K562 (cell line): ENCODE measurements at regions not wholly inside any gene's neighbourhood (a gene's known extent, or its start where the extent isn't known, plus 50 kb on each side); places are given as distances from the start of the nearest gene placed in this dataset.

Experiments
- ATAC-seq: fragments of 200-7000 bp; cut with Tn5 transposase; 3 replicates; pipeline ENCODE4 v1.9.1; 2020; ENCODE audit warnings: moderate library complexity
- BruUV-seq: library from RNA; stranded (reverse); fragments of 400-500 nt; replicated peaks from 2 replicates; lab custom pipeline; 2021; lab: Mats Ljungman, UMichigan
- CTCF ChIA-PET: fragments of 300-600 bp; formaldehyde crosslinking; extraction: SDS; loops from one replicate; lab custom pipeline; 2021; ENCODE audit warnings: low intra/inter-chr PET ratio; lab: Yijun Ruan, JAX
- POLR2A ChIA-PET: fragments of 300-600, 350-650 bp; sonication (Branson Sonifier 250); formaldehyde crosslinking; extraction: SDS; loops from one replicate; lab custom pipeline; 2021; ENCODE audit warnings: antibody characterized with exemption, inconsistent platforms; lab: Yijun Ruan, JAX
- DNase-seq, 4 experiments: peaks; one replicate each; pipeline versions ENCODE4 v3.0.0 to v3.0.0-alpha.2; 2011 to 2018; ENCODE audit warnings: low spot score in 3 of 4, mixed read lengths in 3 of 4; ENCODE audit errors: extremely low read depth in 1 of 4
- FAIRE-seq: peaks from 2 replicates; lab custom pipeline; 2011; peaks lifted over from hg19 to GRCh38; lab: Jason Lieb, UNC
- H2AFZ ChIP-seq: 2 replicates; pipeline ENCODE4 v1.6.0; 2011; ENCODE audit warnings: low read depth, low read length, control low read depth, inconsistent platforms
- H3K27ac ChIP-seq: fragments of 200-600 bp; 3 replicates; pipeline ENCODE4 v1.8.0; 2011; ENCODE audit warnings: low read depth, mild to moderate bottlenecking, control low read depth, inconsistent platforms, low read length, moderate library complexity, mixed read lengths; ENCODE audit errors: extremely low read depth
- H3K27me3 ChIP-seq, 2 experiments: fragments of 300-600 bp in 1 of 2; 2 replicates in 1 of 2; 3 replicates in 1 of 2; pipeline versions ENCODE4 v1.6.0 to v1.8.0; 2011; ENCODE audit warnings: inconsistent platforms in 2 of 2, low read length in 2 of 2, mild to moderate bottlenecking in 1 of 2, mixed read lengths in 1 of 2, moderate library complexity in 1 of 2; ENCODE audit not compliant: control insufficient read depth in 2 of 2, insufficient read depth in 2 of 2
- H3K36me3 ChIP-seq: fragments of 300-600 bp; 3 replicates; pipeline ENCODE4 v1.8.0; 2011; ENCODE audit warnings: mild to moderate bottlenecking, low read length, inconsistent platforms; ENCODE audit not compliant: control insufficient read depth, insufficient read depth
- H3K4me1 ChIP-seq, 2 experiments: fragments of 200-600 bp in 1 of 2; replicated peaks in 1 of 2; 2 replicates in 1 of 2; 3 replicates in 1 of 2; pipeline versions ENCODE4 v1.5.1 to v1.8.0; 2011; ENCODE audit warnings: inconsistent platforms in 2 of 2, low read length in 2 of 2, mild to moderate bottlenecking in 1 of 2, mixed read lengths in 1 of 2, moderate library complexity in 1 of 2; ENCODE audit not compliant: control insufficient read depth in 2 of 2, insufficient read depth in 2 of 2
- H3K4me2 ChIP-seq: 2 replicates; pipeline ENCODE4 v1.6.1; 2011; ENCODE audit warnings: low read length, control low read depth, inconsistent platforms, mixed read lengths; ENCODE audit not compliant: insufficient read depth
- H3K4me3 ChIP-seq: fragments of 200-600 bp; sonication (generic), shearing (Covaris generic); 2 replicates; pipeline ENCODE4 v1.5.1; 2016; ENCODE audit warnings: control low read depth, inconsistent platforms
- H3K79me2 ChIP-seq: fragments of 200-600 bp; 3 replicates; pipeline ENCODE4 v1.8.0; 2011; ENCODE audit warnings: low read length, inconsistent platforms; ENCODE audit not compliant: control insufficient read depth, insufficient read depth
- H3K9ac ChIP-seq, 2 experiments: 2 replicates each; pipeline versions ENCODE4 v1.6.0 to v1.6.1; 2011; ENCODE audit warnings: low read depth in 2 of 2, low read length in 2 of 2, control low read depth in 1 of 2, inconsistent platforms in 1 of 2, mild to moderate bottlenecking in 1 of 2, mixed read lengths in 1 of 2; ENCODE audit not compliant: insufficient read depth in 1 of 2
- H3K9me1 ChIP-seq: one replicate; pipeline ENCODE4 v1.6.0; 2011; ENCODE audit warnings: inconsistent platforms, mild to moderate bottlenecking, low read length, moderate library complexity; ENCODE audit not compliant: control insufficient read depth, insufficient read depth
- H3K9me3 ChIP-seq: replicated peaks from 2 replicates; pipeline ENCODE4 v1.5.1; 2011; ENCODE audit warnings: low read depth, low read length, inconsistent platforms; ENCODE audit not compliant: control insufficient read depth, insufficient read depth
- H4K20me1 ChIP-seq: replicated peaks from 2 replicates; pipeline ENCODE4 v1.6.1; 2011; ENCODE audit warnings: low read length, inconsistent platforms, mixed read lengths; ENCODE audit not compliant: control insufficient read depth, insufficient read depth
- DDX20 ChIP-seq: fragments of 450-650 bp; IDR thresholded peaks from 2 replicates; pipeline ENCODE4 v1.6.1; 2016; ENCODE audit warnings: missing genetic modification characterization, low read depth, mild to moderate bottlenecking, missing compliant biosample characterization, moderate library complexity
- ELF2 ChIP-seq: fragments of 250-450 bp; sonication (Bioruptor Pico); IDR thresholded peaks from 2 replicates; pipeline ENCODE4 v1.5.0; 2021; ENCODE audit warnings: mild to moderate bottlenecking
- HDGF ChIP-seq: fragments of 450-650 bp; IDR thresholded peaks from 2 replicates; pipeline ENCODE4 v1.6.1; 2016
- IRF9 ChIP-seq: fragments of 450-650 bp; IDR thresholded peaks from 2 replicates; pipeline ENCODE4 v1.6.1; 2016; ENCODE audit warnings: missing biosample characterization, missing genetic modification characterization
- PHB ChIP-seq: fragments of 250-450 bp; sonication (Bioruptor Pico); IDR thresholded peaks from 2 replicates; pipeline ENCODE4 v1.5.0; 2021
- TAF15 ChIP-seq: fragments of 200-400 bp; formaldehyde crosslinking; IDR thresholded peaks from 2 replicates; pipeline ENCODE4 v1.6.1; 2017; ENCODE audit warnings: mild to moderate bottlenecking, low read depth, low read length, moderate library complexity
- TEAD2 ChIP-seq: fragments of 450-650 bp; IDR thresholded peaks from 2 replicates; pipeline ENCODE4 v1.6.1; 2016; ENCODE audit warnings: missing genetic modification characterization, control low read depth, missing compliant biosample characterization
- ZBED1 ChIP-seq: IDR thresholded peaks from 2 replicates; pipeline ENCODE4 v1.6.1; 2014
- ZBTB1 ChIP-seq: sonication (generic); formaldehyde crosslinking; IDR thresholded peaks from 2 replicates; pipeline ENCODE4 v1.8.1; 2023; ENCODE audit warnings: missing genetic modification reagents, low read depth, mild to moderate bottlenecking, borderline replicate concordance
- ZHX1 ChIP-seq: fragments of 150-350 bp; conservative IDR thresholded peaks from 2 replicates; pipeline ENCODE4 v1.6.1; 2014; ENCODE audit warnings: low read length
- ZNF23 ChIP-seq: fragments of 250-450 bp; sonication (Bioruptor Pico); IDR thresholded peaks from 2 replicates; pipeline ENCODE4 v1.4.0; 2020; ENCODE audit warnings: mild to moderate bottlenecking
- in situ Hi-C: fragments of 300-500 bp; cut with MboI; formaldehyde crosslinking; loops from 4 replicates; pipeline ENCODE4 v1.15.0; 2018; ENCODE audit warnings: inconsistent platforms, mixed read lengths
- intact Hi-C: fragments of 100-400 bp; cut with micrococcal nuclease; formaldehyde crosslinking; loops from 2 replicates; pipeline ENCODE4 v1.14.2; 2022
- TF ChIP-seq, protein P1 (sequence below): fragments of 450-650 bp; IDR thresholded peaks from one replicate; pipeline ENCODE4 v1.6.1; 2018; ENCODE audit warnings: mild to moderate bottlenecking, moderate library complexity; ENCODE audit not compliant: partially characterized antibody
- TF ChIP-seq, protein P2 (sequence below), 3 experiments: fragments of 200-800 bp in 1 of 3; fragments of 250-450 bp in 1 of 3; fragments of 450-650 bp in 1 of 3; sonication (Bioruptor Pico) in 1 of 3; sonication (Bioruptor generic) in 1 of 3; formaldehyde crosslinking in 1 of 3; IDR thresholded peaks; 2 replicates each; pipeline versions ENCODE4 v1.6.1 to v1.8.0; 2016 to 2022; ENCODE audit warnings: mild to moderate bottlenecking in 2 of 3, missing genetic modification characterization in 2 of 3, missing compliant biosample characterization in 1 of 3, moderate library complexity in 1 of 3
- TF ChIP-seq, protein P3 (sequence below): IDR thresholded peaks from 2 replicates; pipeline ENCODE4 v1.6.1; 2014; ENCODE audit warnings: antibody characterized with exemption

DNA sequence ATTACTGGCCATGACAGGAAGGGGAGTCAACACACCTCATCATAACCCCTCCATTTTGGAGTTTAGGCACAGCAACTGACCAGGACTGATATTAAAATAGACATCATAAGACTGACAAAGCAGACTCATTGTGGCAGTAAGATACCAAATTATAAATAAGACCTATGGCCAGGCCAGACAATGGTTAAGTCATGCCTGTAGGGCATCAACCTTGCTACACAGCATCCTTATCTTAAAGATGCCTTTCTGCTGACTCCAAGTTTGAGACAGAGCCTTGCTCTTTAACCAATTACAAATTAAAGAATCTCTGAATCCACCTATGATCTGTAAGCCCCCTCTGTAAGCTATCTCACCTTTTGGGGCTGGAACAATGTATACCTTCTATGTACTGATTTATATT, 65.5 kb downstream of the VCX2 start:
- no TSS peak for BruUV-seq
- intact Hi-C loops, result no loop called here
- Histone ChIP-seq H3K4me1 (no peaks in the 10 kb centered on the region), H3K36me3 (no peaks in the 10 kb centered on the region), H3K4me2 (no peak overlapping the region), H2AFZ (no peak overlapping the region), H3K9ac (no peak overlapping the region), H4K20me1 (no peaks in the 10 kb centered on the region), H3K79me2 (no peaks in the 10 kb centered on the region), H3K9me3 (no peaks in the 10 kb centered on the region), H3K27ac (no peak overlapping the region), H3K27me3 (no peaks in the 10 kb centered on the region), H3K9me1 (no peaks in the 10 kb centered on the region), H3K4me3 (no peak overlapping the region)
- CTCF ChIA-PET, result no interaction called here
- in situ Hi-C loops, result no loop called here
- POLR2A ChIA-PET, result no interaction called here
- ATAC-seq (no peak), FAIRE-seq (no peak), DNase-seq (no peak)
- TF ChIP-seq ZBTB1 (no peak), IRF9 (tag) (no peak), HDGF (no peak), ZBED1 (no peak), ZNF23 (CRISPR knock-in tag) (no peak), ELF2 (CRISPR knock-in tag) (no peak), ZHX1 (no peak), DDX20 (tag) (no peak), TAF15 (no peak), PHB (no peak), TEAD2 (tag) (no peak)
- TF ChIP-seq, protein P1, sequence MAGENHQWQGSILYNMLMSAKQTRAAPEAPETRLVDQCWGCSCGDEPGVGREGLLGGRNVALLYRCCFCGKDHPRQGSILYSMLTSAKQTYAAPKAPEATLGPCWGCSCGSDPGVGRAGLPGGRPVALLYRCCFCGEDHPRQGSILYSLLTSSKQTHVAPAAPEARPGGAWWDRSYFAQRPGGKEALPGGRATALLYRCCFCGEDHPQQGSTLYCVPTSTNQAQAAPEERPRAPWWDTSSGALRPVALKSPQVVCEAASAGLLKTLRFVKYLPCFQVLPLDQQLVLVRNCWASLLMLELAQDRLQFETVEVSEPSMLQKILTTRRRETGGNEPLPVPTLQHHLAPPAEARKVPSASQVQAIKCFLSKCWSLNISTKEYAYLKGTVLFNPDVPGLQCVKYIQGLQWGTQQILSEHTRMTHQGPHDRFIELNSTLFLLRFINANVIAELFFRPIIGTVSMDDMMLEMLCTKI, result no peak
- TF ChIP-seq, protein P2, sequence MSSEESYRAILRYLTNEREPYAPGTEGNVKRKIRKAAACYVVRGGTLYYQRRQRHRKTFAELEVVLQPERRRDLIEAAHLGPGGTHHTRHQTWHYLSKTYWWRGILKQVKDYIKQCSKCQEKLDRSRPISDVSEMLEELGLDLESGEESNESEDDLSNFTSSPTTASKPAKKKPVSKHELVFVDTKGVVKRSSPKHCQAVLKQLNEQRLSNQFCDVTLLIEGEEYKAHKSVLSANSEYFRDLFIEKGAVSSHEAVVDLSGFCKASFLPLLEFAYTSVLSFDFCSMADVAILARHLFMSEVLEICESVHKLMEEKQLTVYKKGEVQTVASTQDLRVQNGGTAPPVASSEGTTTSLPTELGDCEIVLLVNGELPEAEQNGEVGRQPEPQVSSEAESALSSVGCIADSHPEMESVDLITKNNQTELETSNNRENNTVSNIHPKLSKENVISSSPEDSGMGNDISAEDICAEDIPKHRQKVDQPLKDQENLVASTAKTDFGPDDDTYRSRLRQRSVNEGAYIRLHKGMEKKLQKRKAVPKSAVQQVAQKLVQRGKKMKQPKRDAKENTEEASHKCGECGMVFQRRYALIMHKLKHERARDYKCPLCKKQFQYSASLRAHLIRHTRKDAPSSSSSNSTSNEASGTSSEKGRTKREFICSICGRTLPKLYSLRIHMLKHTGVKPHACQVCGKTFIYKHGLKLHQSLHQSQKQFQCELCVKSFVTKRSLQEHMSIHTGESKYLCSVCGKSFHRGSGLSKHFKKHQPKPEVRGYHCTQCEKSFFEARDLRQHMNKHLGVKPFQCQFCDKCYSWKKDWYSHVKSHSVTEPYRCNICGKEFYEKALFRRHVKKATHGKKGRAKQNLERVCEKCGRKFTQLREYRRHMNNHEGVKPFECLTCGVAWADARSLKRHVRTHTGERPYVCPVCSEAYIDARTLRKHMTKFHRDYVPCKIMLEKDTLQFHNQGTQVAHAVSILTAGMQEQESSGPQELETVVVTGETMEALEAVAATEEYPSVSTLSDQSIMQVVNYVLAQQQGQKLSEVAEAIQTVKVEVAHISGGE (CRISPR knock-in tag; IDR thresholded peaks at IDR 0.05), result no peak
- TF ChIP-seq, protein P3, sequence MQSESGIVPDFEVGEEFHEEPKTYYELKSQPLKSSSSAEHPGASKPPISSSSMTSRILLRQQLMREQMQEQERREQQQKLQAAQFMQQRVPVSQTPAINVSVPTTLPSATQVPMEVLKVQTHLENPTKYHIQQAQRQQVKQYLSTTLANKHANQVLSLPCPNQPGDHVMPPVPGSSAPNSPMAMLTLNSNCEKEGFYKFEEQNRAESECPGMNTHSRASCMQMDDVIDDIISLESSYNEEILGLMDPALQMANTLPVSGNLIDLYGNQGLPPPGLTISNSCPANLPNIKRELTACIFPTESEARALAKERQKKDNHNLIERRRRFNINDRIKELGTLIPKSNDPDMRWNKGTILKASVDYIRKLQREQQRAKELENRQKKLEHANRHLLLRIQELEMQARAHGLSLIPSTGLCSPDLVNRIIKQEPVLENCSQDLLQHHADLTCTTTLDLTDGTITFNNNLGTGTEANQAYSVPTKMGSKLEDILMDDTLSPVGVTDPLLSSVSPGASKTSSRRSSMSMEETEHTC, result no peak
